HuH-7 (cell line): ENCODE measurements at regions not wholly inside any gene's neighbourhood (a gene's known extent, or its start where the extent isn't known, plus 50 kb on each side); places are given as distances from the start of the nearest gene placed in this dataset.
"Not testable (repeated sequence)": the region's sequence is repeated elsewhere in the genome, so short reads cannot be mapped to it uniquely, and the experiment has no call there.

ENCODE experiments used
- DNase-seq: peaks from one replicate; pipeline ENCODE4 v3.0.0; 2011; ENCODE audit warnings: low spot score

DNA sequence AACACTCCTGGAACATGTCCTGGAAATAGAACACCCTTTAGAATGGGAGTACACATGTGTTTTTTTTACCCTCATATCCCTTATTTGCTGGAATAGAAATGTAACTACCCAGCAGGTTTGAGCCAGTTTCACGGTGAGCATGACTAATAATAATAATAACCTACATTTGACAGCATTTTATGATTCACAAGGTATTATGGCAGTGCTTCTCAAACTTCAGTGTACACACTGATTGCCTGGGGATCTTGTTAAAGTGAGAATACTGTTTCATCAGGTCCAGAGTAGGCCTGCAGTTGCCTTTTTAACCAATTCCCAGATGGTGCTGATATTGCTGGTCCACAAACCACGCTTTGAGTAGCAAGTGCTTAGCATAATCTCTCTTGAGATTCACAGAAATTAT, 63.9 kb downstream of the NFKBIZ start:
- DNase-seq = no peak

DNA sequence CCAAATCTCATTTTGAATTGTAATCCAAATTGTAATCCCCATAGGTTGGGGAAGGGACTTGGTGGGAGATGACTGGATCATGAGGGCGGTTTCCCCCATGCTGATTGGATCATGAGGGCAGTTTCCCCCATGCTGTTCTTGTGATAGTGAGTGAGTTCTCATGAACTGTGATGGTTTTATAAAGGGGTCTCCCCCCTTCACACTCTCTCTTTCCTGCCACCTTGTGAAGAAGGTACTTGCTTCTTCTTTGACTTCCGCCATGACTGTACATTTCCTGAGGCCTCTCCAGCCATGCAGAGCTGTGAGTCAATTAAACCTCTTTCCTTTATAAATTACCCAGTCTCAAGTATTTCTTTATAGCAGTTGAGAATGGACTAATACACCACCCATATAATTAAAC, 68.4 kb downstream of the NFKBIZ start:
- DNase-seq = not testable (repeated sequence)

DNA sequence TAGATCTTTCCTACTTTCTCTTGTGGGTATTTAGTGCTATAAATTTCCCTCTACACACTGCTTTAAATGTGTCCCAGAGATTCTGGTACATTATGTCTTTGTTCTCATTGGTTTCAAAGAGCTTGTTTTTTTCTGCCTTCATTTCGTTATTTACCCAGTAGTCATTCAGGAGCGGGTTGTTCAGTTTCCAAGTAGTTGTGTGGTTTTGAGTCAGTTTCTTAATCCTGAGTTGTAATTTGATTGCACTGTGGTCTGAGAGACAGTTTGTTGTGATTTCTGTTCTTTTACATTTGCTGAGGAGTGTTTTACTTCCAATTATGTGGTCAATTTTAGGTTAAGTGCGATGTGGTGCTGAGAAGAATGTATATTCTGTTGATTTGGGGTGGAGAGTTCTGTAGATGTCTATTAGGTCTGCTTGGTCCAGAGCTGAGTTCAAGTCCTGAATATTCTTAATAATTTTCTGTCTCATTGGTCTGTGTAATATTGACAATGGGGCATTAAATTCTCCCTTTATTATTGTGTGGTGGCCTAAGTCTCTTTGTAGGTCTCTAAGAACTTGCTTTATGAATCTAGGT, 72.9 kb downstream of the NFKBIZ start:
- DNase-seq = not testable (repeated sequence)

DNA sequence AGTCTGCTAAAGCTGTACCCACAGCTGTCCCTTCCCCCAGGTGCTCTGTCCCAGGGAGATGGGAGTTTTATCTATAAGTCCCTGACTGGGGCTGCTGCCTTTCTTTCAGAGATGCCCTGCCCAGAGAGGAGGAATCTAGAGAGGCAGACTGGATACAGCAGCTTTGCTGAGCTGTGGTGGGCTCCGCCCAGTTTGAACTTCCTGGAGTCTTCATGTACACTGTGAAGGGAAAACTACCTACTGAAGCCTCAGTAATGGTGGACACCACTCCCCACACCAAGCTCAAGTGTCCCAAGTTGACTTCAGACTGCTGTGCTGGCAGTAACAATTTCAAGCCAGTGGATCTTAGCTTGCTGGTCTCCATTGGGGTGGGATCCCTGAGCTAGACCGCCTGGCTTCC, 75.3 kb downstream of the NFKBIZ start:
- DNase-seq = not testable (repeated sequence)

DNA sequence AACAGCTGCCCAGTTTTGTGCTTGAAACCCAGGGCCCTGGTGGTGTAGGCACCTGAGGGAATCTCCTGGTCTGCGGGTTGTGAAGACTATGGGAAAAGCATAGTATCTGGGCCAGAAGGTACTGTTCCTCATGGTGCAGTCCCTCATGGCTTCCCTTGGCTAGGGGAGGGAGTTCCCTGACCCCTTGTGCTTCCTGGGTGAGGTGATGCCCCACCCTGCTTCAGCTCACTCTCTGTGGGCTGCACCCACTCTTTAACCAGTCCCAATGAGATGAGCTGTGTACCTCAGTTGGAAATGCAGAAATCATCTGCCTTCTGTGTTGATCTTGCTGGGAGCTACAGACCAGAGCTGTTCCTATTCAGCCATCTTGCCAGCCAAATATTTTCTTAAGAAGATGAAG, 75.8 kb downstream of the NFKBIZ start:
- DNase-seq = not testable (repeated sequence)

DNA sequence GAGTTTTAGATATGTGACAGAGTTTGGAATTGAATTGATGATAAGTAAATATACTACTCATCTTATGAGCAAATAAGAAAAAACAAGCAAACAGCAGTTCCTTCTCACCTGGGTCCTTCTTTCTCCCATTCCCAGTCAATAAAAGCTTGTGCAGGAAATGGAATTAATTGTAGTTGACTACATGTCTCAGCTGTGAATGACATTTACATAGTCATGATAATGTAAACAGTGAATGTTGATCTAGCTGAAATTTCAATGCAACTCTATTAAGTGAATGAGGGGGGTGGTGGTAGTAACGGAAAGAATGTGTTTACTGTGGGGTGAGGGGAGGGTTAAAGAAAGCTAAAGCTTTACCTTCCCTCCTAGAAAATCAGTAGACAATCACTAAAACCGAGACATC, 76.2 kb downstream of the NFKBIZ start:
- peak; percentile 44 for DNase-seq

DNA sequence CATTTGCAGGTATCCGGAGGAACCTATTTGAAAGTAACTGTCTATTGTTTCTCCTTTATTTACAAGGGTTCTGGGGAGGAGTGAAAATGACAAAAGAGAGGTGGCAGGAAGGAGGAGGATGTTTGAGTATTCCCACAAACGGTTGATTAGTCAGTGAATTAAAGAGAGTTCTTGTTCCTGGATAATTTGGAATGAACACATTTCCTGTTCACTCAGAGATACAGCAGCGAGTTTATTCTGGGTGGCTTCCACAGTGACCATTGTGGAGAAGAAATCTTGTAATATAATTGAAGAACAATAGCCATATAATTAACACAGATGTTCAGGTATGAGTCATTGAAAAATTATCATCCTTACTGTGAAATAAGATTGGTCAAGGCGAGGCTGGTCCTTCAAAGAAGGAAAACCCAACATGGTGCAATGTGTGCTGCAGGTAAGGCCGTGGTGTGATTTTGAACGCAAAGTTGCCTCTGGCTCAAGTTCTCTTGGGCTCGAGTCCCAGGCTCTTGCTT, 77.3 kb downstream of the NFKBIZ start:
- no peak for DNase-seq

DNA sequence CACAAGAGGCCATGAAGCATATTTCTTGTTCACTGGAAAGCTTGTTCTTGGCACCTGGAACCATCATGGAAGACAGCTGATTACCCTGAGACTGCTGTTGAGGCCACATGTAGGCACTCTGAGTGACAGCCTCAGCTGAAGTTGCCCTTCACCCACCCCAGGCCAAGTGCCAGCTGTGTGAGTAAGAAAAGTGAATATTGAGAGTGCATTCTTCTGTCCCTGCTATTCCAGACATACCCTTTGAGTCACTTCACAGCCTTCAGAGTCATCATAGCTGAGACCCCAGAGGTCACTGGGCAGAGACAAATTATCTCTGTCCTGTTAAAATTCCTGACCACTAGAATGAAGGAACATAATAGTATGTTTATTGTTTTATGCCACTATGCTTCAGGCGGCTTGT, 79.6 kb downstream of the NFKBIZ start:
- DNase-seq = no peak

DNA sequence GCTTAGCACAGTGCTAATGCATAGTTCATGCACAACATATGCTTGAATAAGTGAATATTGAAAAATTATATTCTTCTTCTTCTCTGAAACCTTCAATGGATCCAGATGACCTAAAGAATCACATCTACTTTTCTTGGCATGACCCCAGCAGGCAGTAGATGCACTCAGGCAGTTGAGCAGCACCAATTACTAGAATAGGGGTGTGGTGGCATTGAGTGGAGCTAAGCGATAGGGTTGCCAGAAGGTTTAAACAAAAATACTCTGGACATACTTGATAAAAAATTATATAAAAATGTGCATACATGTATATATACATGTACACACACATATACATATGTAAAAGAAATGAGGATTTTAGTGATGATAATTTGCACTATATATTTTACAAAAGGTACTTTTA, 81.8 kb downstream of the NFKBIZ start:
- no peak for DNase-seq

DNA sequence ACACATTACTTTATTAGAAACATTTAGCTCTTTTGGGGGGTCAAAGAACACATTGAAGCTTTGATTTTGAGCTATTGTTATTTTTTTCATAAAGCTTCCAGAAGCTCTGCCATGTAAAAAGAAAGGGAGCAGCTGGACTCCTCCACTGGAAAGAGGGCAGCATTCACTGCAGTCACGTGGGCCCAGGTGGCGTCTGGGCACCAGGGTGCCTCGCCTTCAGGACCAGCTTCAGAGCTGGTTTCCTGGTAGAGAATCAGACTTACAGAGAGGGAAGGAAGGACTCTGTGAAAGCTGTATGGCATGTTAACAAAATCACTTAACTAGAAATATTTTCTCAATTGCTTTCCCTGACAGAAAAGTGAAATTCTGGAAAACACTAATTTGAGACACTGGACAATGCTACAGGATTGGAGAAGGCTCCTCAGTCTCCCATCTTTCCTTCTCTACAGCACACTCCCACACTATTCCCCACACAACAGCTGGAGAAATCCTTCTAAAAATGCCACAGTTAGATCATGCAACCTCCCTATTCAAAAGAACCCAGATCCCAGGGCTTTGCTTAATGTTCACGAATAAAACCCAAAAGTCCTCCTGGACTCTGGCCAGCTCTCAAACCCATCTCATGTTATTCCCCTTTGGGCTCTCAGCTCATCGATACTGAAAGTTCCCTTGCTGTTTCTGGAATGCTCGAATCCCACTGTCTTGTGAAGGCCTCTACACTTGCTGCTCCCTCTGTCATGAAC, 83.2 kb downstream of the NFKBIZ start:
- no peak for DNase-seq

DNA sequence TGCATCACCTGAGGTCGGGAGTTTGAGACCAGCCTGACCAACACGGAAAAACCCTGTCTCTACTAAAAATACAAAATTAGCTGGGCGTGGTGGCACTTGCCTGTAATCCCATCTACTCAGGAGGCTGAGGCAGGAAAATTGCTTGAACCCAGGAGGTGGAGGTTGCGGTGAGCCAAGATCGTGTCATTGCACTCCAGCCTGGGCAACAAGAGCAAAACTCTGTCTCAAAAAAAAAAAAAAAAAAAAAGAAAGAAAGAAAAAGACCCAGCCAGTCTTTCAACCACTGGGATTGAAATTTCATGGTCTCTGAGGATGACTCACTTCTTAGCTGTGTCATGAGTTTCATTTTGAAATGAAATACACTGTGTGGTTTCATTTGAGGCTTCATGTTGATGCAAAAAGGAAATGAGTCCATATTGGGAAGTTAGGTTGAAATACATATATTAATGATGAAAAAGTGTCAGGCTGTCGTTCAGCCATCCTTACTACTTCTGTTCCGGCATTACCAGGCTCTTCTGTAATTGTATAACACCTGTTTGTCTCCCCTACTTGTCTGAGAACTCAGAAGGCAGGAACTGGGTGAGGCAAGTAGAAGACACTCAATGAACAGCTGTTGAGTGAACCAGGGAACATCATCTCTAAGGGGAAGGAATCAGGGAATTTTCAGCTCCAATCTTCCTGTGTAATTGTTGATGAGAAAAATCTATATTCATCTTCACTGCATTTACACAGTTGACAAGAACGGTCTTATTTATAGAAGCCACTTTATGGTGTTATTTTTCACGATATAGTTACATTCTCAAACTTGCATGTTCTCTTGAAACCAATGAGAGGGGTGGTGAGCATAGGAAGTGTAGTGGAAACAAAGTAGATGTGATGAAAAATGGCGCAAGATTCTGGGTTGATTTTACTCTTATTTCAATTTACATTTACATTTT, 87.4 kb downstream of the NFKBIZ start:
- DNase-seq = no peak

DNA sequence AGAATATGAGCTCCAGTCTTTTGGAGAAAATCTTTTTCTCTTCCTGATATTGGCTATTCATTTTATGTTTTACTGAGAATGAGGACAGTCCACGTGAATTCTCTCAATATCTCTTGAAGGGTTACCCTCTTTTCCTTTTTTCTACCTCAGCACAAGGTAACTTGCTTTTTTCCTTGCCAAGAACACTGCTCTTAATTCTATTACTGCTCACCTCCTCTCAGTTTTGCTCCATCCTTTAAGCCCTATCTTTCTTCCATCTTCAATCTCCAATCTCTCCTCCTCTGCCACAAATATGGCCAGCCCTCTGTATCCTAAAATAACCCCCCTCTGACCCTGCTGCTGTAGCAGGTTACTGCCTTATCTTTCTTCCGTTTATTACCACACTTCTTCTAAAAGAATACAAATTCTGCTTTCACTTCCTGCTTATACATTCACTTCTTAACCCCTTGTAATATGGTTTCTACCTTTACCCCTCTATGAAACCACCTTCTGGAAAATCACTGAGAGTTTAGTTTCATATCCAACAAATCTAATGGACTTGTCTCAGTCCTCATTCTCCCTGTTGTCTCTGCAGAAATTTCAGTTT, 89.0 kb downstream of the NFKBIZ start:
- peak; percentile 60 for DNase-seq

DNA sequence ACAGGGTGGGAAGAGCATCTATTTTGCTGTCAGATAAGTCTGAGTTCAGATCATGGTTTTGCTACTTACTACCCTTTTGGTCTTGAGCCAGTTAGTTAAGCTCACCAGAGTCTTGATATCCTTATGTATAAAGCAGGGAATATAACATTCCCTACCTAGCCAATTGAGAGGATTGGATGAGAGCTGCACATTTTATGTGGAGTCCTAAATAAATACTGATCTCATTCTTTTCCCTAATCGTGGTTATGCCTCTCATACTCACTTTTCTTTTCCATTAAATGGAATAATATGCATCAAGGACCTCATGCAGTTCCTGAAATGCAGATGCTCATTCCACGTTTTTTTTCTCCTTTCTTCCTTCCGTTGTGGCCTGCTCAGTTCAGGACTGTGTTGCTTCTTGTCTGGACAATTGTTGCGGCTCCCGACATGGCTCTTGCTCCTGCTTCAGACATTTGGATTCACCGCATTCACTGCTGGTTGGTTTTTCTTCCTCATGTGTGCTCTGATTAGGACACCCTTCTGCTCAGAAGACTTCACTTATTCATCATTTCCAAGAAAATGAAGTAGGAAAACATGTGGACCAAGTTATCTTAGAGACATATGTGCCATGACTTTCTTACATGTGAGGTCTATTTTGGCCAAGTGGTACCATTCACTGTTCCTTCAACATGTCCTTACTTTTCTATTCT, 90.2 kb downstream of the NFKBIZ start:
- no peak for DNase-seq

DNA sequence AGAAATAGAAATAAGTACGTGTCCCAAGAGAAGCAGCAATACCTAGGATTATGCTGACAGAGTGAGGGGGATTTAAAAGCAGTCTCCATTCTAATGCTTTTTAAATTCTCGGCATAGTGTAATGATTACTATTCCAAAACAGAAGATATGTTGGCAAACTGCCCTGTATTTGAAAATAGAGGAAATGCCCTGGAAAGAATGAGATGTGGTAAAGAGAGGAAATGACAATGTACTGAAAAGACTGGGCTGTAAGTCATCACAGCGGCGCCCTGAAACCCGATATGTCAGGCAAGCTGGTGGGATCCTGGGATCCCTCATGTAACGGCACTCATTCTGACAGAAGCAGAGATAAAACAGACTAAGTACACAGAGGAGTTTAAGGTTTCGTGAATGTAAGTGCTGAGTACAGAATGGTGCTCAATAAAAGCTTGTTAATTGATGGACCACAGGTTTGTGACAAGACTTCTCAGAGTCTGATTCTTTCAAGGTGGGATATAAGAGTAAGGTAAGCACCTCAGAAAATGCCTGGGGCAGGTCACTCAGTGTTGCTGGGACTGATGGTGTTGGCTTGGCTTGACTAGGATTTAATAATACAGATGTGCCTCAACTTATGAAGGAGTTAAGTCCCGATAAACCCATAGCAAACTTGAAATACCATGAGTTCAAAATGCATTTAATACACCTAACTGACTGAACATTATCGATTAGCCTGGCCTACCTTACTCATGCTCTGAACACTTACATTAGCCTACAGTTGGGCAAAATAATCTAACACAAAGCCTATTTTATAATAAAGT, 91.4 kb downstream of the NFKBIZ start:
- DNase-seq = peak; percentile 26

DNA sequence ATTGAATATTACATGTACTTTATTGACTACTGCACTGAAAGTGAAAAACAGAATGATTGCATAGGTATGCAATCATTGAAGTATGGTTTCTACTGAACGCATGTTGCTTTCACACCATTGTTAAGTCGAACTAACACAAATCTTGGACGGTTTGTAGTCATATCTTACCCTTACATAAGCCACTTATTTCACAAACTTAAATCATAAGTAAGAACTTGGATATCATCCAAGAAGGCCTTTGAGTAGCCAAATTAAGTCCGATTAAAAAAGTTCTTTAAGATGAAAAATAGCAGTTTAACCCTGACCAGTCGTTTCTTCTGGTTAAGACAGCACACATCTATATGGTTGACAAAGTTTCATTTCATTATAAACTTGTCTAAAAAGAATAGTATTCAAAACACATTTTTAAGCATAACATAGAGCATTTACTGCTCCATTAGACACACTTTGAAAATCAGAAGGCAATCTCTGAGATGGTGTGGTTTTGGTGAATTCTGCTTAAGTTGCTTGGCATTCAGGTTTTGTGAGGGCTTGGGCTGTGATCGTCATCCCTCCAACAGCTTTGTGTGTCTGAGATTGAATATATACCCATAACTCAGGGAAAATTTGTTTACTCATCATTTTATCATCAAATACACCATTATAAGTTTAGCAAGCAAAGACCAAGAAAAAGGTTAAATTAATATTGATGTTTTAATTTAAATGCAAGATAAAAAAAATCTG, 92.2 kb downstream of the NFKBIZ start:
- no peak for DNase-seq

DNA sequence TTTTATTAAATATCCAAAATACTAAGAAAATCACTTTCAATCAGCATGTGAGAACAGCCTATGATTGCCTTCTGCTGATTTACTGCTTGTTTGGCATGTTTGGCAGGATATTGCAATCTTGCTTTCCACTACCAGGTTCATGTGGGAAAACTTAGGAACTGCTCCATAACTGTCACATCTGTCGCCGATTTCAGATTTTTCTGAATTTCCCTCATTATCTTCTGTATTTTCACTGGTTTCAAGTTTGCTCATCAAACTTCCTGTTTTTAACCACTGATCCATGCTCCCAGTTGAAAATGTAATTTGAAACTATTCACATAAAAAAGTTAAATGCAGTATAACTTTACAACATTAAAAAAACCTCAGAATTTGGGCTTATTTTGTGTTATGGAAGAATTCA, 93.0 kb downstream of the NFKBIZ start:
- no peak for DNase-seq

DNA sequence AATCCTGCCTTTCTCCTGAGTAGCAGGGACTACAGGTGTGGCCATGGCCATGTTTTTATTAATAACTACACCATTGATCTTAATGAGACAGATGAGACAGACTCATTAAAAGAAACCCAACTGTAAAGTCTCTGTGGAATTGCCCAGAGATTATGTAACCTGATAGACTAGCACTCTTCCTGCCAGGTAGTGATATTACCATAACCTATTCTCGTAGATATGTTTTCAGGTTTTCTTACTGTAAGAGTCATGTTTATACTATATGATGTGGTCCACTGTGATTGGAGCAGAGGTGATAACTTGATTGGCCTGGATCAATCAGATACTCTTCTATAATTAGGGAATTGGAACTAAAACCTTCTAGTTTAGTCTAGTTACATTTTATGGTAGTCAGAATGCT, 93.7 kb downstream of the NFKBIZ start:
- DNase-seq = no peak

DNA sequence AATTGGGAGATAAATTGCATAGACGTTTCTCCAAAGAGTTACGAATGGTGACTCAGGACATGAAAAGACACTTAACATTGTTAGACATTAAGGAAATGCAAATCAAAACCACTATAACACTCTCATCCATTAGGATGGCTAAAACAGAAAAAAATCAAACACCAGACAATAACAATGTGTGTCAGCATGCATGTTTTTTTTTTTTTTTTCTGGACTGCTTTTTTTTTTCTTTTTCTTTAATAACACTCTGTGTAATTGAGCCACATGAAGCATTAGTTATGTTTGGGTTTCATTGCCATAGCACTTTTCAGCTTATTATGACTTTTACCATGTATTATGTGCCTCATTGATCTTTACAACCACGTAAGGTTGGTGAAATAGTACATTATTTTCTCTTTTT, 95.0 kb downstream of the NFKBIZ start:
- DNase-seq = no peak

DNA sequence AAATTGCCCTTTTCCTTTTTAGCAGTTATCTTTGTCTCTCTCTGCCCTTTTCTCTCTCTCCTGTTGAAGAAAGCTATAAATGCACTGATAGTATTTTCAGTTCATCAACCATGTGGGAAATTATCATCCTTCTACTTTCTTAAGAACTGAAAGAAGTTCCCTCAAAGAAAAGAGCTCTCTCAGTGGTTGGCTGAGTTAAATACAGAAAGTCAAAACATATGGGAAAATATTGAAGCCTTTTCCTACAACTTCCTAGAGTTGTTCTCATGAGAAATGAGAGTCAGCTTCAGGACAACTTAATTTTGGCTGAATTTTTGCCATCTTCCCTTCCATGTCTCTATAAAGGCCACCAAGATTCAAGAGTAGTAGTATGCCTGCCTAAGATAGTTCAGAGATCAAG, 96.7 kb downstream of the NFKBIZ start:
- DNase-seq = no peak

DNA sequence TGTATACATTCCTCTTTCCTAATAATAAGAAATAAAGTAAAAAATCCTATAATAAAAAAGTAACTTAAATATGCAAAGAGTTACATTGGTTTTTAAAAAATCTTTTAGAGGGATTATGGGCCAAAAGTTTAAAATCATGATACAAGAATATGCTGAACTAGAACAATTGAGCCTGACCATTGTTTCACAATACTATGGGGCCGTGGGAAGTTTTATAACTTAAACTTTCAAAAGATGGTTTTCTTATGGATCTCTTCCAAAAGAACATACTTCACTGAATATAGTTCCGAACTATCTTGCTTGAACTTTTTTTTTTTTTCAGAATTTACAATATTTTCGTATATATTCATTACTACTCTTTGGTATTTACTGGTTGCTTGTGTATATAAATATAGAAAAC, 97.6 kb downstream of the NFKBIZ start:
- DNase-seq = no peak
